Caco-2 (cell line): ENCODE measurements at regions not wholly inside any gene's neighbourhood (a gene's known extent, or its start where the extent isn't known, plus 50 kb on each side); places are given as distances from the start of the nearest gene placed in this dataset.

Experiments used
- BruUV-seq: library from RNA; stranded (reverse); fragments of 400-500 nt; replicated peaks from 2 replicates; lab custom pipeline; 2021; lab: Mats Ljungman, UMichigan
- CTCF ChIA-PET: fragments of 300-600 bp; sonication (Branson Sonifier 250); formaldehyde crosslinking; loops from one replicate; lab custom pipeline; 2022; ENCODE audit warnings: antibody characterized with exemption; lab: Charles Lee
- POLR2A ChIA-PET: fragments of 300-600 bp; sonication (Branson Sonifier 250); formaldehyde crosslinking; loops from one replicate; lab custom pipeline; 2022; ENCODE audit warnings: antibody characterized with exemption; lab: Charles Lee
- DNase-seq, 2 experiments: peaks; one replicate each; pipeline versions ENCODE4 v3.0.0 to v3.0.0-alpha.2; 2020 to 2022
- H3K27me3 ChIP-seq: replicated peaks from 2 replicates; pipeline ENCODE4 v1.6.0; 2011; ENCODE audit warnings: low read length; ENCODE audit not compliant: control insufficient read depth, insufficient read depth
- H3K36me3 ChIP-seq: 2 replicates; pipeline ENCODE4 v1.5.1; 2011; ENCODE audit warnings: low read length; ENCODE audit not compliant: control insufficient read depth, insufficient read depth
- H3K4me1 ChIP-seq: fragments of 250-450 bp; sonication (Bioruptor Pico); 2 replicates; pipeline ENCODE4 v1.5.1; 2020; ENCODE audit warnings: mild to moderate bottlenecking
- H3K4me3 ChIP-seq: 2 replicates; pipeline ENCODE4 v1.5.1; 2011; ENCODE audit warnings: low read depth, mild to moderate bottlenecking, control low read depth, low read length
- H3K9me3 ChIP-seq: fragments of 250-450 bp; sonication (Bioruptor Pico); 2 replicates; pipeline ENCODE4 v1.5.1; 2020; ENCODE audit warnings: mild to moderate bottlenecking, moderate library complexity
- H3K27ac Mint-ChIP-seq: one replicate; pipeline ENCODE4 v1.8.0; 2022; ENCODE audit warnings: mixed read lengths; ENCODE audit not compliant: unreplicated experiment
- H3K27me3 Mint-ChIP-seq: one replicate; pipeline ENCODE4 v1.8.0; 2022; ENCODE audit warnings: mixed read lengths; ENCODE audit not compliant: insufficient read depth, unreplicated experiment
- H3K36me3 Mint-ChIP-seq: one replicate; pipeline ENCODE4 v1.8.0; 2022; ENCODE audit warnings: mild to moderate bottlenecking, mixed read lengths; ENCODE audit not compliant: insufficient read depth, unreplicated experiment
- H3K4me1 Mint-ChIP-seq: one replicate; pipeline ENCODE4 v1.8.0; 2022; ENCODE audit warnings: low read depth, mixed read lengths; ENCODE audit not compliant: unreplicated experiment
- H3K4me3 Mint-ChIP-seq: one replicate; pipeline ENCODE4 v1.8.0; 2022; ENCODE audit warnings: mild to moderate bottlenecking, moderate library complexity, mixed read lengths; ENCODE audit not compliant: unreplicated experiment
- H3K9me3 Mint-ChIP-seq: one replicate; pipeline ENCODE4 v1.8.0; 2022; ENCODE audit warnings: mixed read lengths; ENCODE audit not compliant: unreplicated experiment
- CTCF ChIP-seq, 2 experiments: fragments of 200-600 bp in 1 of 2; IDR thresholded peaks; 1 replicate in 1 of 2; 2 replicates in 1 of 2; pipeline versions ENCODE4 v1.5.1 to v1.8.0; 2011 to 2022; ENCODE audit warnings: antibody characterized with exemption in 1 of 2, control low read depth in 1 of 2, inconsistent platforms in 1 of 2, low read depth in 1 of 2, low read length in 1 of 2, mild to moderate bottlenecking in 1 of 2, moderate library complexity in 1 of 2; ENCODE audit not compliant: insufficient read depth in 1 of 2, severe bottlenecking in 1 of 2, unreplicated experiment in 1 of 2
- intact Hi-C: fragments of 100-400 bp; cut with micrococcal nuclease; formaldehyde crosslinking; loops from one replicate; pipeline ENCODE4 v1.10.0; 2022; ENCODE audit not compliant: unreplicated experiment

GRCh38 chr9:107177857-107178256 lies 105.2 kb upstream of the RAD23B start:
- H3K27me3 Mint-ChIP-seq = no peaks in the 10 kb centered on the region
- Histone ChIP-seq H3K27me3 (no peaks in the 10 kb centered on the region), H3K36me3 (no peaks in the 10 kb centered on the region), H3K4me3 (no peak overlapping the region), H3K4me1 (peaks cover 6% of the 10 kb centered on the region; the same call in 1 of the 2 replicates), H3K9me3 (no peaks in the 10 kb centered on the region)
- intact Hi-C loops = loop anchor here (10.0 kb wide), 2 partner anchors 313 to 533 kb away; partner anchors contain the start of gene ZNF462
- H3K4me3 Mint-ChIP-seq = no peak overlapping the region
- CTCF ChIA-PET = no interaction called here
- no peaks in the 10 kb centered on the region for H3K36me3 Mint-ChIP-seq
- no peaks in the 10 kb centered on the region for H3K4me1 Mint-ChIP-seq
- no peak overlapping the region for H3K27ac Mint-ChIP-seq
- H3K9me3 Mint-ChIP-seq = no peaks in the 10 kb centered on the region
- POLR2A ChIA-PET = no interaction called here
- BruUV-seq = no TSS peak
- TF ChIP-seq CTCF (IDR thresholded peaks at IDR 0.05; ENCODE audit: insufficient read depth in 1 of 2, low read depth in 1 of 2, low read length in 1 of 2, severe bottlenecking in 1 of 2, unreplicated experiment in 1 of 2) = no peak
- DNase-seq = no peak

DNA sequence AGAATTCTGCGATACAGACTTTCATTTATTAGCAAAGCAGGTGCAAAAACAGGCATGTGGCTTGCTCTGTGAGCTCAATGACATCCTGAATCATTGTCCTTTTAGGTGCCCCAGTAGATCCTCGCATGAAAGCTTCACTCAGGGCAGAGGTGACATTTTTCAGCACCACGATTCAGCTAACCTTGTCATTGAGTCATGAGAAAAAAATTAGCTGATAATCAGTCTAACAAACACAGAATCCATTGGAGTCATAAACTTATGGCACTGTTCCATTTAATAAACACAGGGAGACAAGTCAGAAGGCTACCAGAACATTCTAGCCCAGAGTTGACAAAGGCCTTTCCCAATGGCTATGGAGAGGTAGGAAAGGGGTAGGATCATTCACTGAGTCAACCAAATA lies 104.8 kb upstream of the RAD23B start:
- no peak overlapping the region for H3K4me3 ChIP-seq
- no peaks in the 10 kb centered on the region for H3K9me3 ChIP-seq
- intact Hi-C loops = loop anchor here (10.0 kb wide), 2 partner anchors 313 to 533 kb away; partner anchors contain the start of gene ZNF462
- H3K4me1 ChIP-seq = peaks cover 6% of the 10 kb centered on the region; the same call in 1 of the 2 replicates
- no peak for TF ChIP-seq CTCF (IDR thresholded peaks at IDR 0.05; ENCODE audit: insufficient read depth in 1 of 2, low read depth in 1 of 2, low read length in 1 of 2, severe bottlenecking in 1 of 2, unreplicated experiment in 1 of 2)
- Mint-ChIP-seq H3K27me3 (no peaks in the 10 kb centered on the region), H3K9me3 (no peaks in the 10 kb centered on the region), H3K4me1 (no peaks in the 10 kb centered on the region), H3K27ac (no peak overlapping the region), H3K36me3 (no peaks in the 10 kb centered on the region), H3K4me3 (no peak overlapping the region)
- POLR2A ChIA-PET = no interaction called here
- DNase-seq = no peak
- CTCF ChIA-PET = no interaction called here
- H3K27me3 ChIP-seq = no peaks in the 10 kb centered on the region
- no peaks in the 10 kb centered on the region for H3K36me3 ChIP-seq
- BruUV-seq = no TSS peak

DNA sequence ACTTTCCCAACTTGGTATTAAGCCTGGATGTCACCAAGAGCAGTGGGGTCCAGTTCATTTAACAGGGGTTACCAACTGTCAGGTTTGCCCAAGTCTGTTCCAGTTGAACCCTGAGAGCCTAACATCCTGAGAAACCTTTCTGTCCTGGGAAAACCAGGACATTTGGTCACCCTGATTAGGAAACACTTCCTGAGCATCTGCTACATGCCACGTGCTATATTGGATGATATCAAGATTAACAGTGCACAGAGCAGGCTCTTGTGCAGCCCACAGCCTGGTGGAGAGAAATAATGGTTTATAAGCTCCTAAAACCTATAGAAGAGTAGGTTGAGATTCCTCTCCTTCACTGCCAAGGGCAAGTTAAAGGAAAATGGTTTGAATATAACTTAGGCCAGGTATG lies 102.9 kb upstream of the RAD23B start:
- no TSS peak for BruUV-seq
- intact Hi-C loops = no loop called here

More for the DNA sequence above, 102.9 kb upstream of the RAD23B start:
- Histone ChIP-seq H3K4me1 (no peaks in the 10 kb centered on the region), H3K4me3 (no peak overlapping the region), H3K9me3 (no peaks in the 10 kb centered on the region), H3K36me3 (no peaks in the 10 kb centered on the region), H3K27me3 (no peaks in the 10 kb centered on the region)
- Mint-ChIP-seq H3K9me3 (no peaks in the 10 kb centered on the region), H3K27me3 (no peaks in the 10 kb centered on the region), H3K36me3 (no peaks in the 10 kb centered on the region), H3K4me3 (no peak overlapping the region), H3K4me1 (no peaks in the 10 kb centered on the region), H3K27ac (no peak overlapping the region)
- TF ChIP-seq CTCF (IDR thresholded peaks at IDR 0.05; ENCODE audit: insufficient read depth in 1 of 2, low read depth in 1 of 2, low read length in 1 of 2, severe bottlenecking in 1 of 2, unreplicated experiment in 1 of 2) = no peak
- CTCF ChIA-PET = interaction anchor here (1.2 kb wide), 1 partner anchor 8 kb away, joined by 3 read pairs; no protein-coding TSS in a partner anchor
- POLR2A ChIA-PET = no interaction called here
- no peak for DNase-seq
